Bronchial epithelial cell (primary cell): ENCODE measurements at regions not wholly inside any gene's neighbourhood (a gene's known extent, or its start where the extent isn't known, plus 50 kb on each side); places are given as distances from the start of the nearest gene placed in this dataset.
A peak's percentile ranks its signal among the peaks of the same experiment; 100 is the strongest.

ENCODE experiments used
- DNase-seq: peaks from one replicate; pipeline ENCODE4 v3.0.0-alpha.2; 2010; ENCODE audit warnings: low read depth
- FAIRE-seq: peaks from 2 replicates; lab custom pipeline; 2011; peaks lifted over from hg19 to GRCh38; lab: Jason Lieb, UNC
- H3K27me3 ChIP-seq: 2 replicates; pipeline ENCODE4 v1.5.1; 2011; ENCODE audit warnings: low read length; ENCODE audit not compliant: control insufficient read depth, insufficient read depth
- H3K36me3 ChIP-seq: 2 replicates; pipeline ENCODE4 v1.5.1; 2011; ENCODE audit warnings: low read length; ENCODE audit not compliant: control insufficient read depth, insufficient read depth
- H3K4me3 ChIP-seq: 2 replicates; pipeline ENCODE4 v1.5.1; 2011; ENCODE audit warnings: mild to moderate bottlenecking, low read depth, low read length, control low read depth
- TF ChIP-seq, protein P1 (sequence below): IDR thresholded peaks from 2 replicates; pipeline ENCODE4 v1.5.1; 2011; ENCODE audit warnings: mild to moderate bottlenecking, moderate library complexity, low read length, control low read depth, inconsistent platforms; ENCODE audit not compliant: insufficient read depth, severe bottlenecking

DNA sequence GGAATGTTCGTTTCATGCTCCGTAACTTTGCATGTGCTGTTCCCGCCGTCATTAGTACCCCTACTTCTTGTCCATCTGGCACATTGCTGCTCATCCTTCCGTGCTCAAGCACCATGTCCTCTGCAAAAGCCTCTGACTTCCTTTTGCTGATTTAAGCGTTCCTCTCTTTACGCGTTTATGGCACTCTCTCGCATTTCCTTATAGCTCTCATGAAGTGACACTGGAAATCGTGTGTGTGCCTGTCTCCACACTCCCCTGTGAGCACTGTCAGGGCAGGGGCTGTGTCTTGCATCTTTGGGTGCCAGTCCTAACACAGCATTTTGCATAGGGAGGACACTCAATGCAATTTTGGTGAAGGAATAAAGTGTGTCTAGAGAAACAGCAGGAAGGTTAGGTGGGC, 210.6 kb upstream of the FAT1 start:
- FAIRE-seq: no peak
- no peaks in the 10 kb centered on the region for H3K27me3 ChIP-seq
- no peaks in the 10 kb centered on the region for H3K36me3 ChIP-seq
- H3K4me3 ChIP-seq: no peak overlapping the region
- DNase-seq: no peak
- TF ChIP-seq, protein P1, sequence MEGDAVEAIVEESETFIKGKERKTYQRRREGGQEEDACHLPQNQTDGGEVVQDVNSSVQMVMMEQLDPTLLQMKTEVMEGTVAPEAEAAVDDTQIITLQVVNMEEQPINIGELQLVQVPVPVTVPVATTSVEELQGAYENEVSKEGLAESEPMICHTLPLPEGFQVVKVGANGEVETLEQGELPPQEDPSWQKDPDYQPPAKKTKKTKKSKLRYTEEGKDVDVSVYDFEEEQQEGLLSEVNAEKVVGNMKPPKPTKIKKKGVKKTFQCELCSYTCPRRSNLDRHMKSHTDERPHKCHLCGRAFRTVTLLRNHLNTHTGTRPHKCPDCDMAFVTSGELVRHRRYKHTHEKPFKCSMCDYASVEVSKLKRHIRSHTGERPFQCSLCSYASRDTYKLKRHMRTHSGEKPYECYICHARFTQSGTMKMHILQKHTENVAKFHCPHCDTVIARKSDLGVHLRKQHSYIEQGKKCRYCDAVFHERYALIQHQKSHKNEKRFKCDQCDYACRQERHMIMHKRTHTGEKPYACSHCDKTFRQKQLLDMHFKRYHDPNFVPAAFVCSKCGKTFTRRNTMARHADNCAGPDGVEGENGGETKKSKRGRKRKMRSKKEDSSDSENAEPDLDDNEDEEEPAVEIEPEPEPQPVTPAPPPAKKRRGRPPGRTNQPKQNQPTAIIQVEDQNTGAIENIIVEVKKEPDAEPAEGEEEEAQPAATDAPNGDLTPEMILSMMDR: no peak

DNA sequence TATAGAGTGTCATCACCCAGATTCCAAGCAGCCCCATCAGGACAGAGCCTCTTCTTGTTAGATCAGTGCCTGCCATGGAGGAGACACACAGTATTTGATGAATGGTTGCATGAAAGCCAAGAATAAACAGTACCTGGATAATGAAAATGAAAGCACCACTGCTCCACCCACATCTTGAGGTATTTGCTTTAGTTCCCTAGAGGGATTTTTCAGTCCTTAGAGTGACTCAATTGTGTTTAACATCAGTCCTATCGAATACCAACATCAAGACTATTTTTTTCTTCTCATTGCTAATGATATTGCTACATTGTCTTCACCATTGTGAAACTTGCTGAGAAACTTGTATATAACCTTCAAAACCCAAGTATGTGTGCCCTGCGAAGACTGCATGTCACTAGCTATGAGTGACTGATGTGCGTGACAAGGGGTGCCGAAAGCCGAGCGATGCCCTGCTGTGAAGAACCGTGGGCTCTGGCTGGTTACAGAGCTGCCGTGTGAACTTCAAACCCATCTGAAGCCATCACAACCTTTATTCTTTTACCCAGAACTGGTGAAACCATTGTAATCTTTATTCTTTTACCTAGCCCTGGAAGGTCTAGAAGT, 211.3 kb upstream of the FAT1 start:
- DNase-seq (peak; percentile 81), FAIRE-seq (no peak)
- no peak overlapping the region for H3K4me3 ChIP-seq
- H3K27me3 ChIP-seq: no peaks in the 10 kb centered on the region
- H3K36me3 ChIP-seq: no peaks in the 10 kb centered on the region
- TF ChIP-seq, protein P1: no peak

DNA sequence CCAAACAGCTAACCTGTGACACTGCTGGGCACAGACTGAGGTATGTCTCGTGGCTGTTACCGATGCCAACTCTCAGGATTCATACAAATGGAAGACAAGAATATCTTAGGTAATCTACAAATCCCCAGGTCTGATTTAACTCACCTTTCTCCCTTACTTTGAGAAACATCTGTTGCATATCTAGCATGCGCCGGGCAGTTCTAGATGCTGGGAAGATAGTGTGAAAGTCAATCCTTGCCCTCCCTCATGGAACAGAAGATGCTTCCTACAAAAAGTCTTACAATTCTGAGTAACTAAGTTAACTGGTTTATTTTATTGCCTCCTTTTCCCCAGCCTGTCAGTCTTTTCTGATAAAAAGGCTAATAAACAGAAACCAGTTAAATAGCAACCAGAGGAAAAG, 212.2 kb upstream of the FAT1 start:
- TF ChIP-seq, protein P1: no peak
- DNase-seq: no peak
- H3K4me3 ChIP-seq: no peak overlapping the region
- no peak for FAIRE-seq
- H3K36me3 ChIP-seq: no peaks in the 10 kb centered on the region
- H3K27me3 ChIP-seq: no peaks in the 10 kb centered on the region

DNA sequence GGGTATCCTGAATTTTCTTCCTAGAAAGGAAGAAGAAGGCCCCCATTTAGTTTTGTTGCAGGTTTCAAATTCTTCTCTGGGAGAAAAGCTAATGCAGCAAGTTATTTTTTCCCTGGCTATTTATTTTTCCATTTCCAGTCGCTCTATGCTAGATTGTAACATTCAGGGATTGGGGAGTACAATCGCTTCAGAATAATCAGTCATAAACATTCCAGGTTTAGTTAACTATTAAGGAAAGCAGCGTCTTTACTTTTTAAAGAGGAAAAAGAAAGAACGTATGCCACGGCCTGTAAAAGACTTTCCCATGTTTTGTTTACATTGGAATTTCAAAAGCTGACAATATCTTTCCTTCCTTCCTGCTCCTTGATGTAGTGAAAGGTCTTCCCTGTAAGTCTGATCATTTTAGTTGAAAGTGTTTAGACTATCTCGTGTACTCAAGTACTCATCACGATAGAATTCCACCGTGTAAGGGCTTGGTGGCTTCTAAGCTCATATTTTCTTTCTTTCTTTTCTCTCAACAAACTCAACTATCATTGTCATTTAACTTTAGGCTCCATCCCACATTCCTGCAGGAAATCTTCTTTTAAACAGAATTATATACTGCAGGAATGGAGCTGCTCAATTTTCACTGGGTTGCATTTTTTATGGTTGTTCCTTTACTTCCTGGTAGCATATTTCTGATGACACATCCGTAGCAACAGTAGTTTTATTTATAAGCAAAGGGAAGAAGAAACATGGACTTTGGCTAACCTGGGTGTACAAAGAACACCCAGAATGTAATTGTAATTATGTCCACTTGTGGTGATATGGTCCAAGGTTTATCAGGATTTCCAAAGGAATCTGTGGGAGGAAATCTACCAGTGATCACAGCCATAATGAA, 213.1 kb upstream of the FAT1 start:
- FAIRE-seq (no peak), DNase-seq (peak; percentile 92)
- H3K4me3 ChIP-seq: no peak overlapping the region

DNA sequence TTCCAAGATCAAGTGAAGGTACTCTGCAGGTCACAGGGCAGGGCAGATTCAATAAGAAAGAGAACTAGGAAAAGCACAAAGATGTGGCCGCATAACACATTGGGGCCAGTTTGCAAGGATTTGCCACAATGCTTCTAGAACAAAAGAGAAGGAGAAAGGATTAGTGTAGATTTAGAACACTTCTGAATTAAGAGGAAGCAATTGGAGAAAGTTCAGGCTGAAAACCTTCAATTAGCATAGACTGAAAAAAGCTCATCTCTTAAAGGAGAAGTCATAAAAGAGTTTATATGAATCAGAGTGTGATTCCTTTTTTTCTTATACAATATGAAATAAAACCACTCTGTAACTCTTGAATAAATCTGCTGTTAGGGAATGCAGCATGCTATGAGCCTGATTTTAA, 215.6 kb upstream of the FAT1 start:
- H3K4me3 ChIP-seq: no peak overlapping the region
- no peak for FAIRE-seq
- no peaks in the 10 kb centered on the region for H3K36me3 ChIP-seq
- TF ChIP-seq, protein P1: no peak
- no peaks in the 10 kb centered on the region for H3K27me3 ChIP-seq
- no peak for DNase-seq

More for the DNA sequence above, 213.1 kb upstream of the FAT1 start:
- H3K27me3 ChIP-seq: no peaks in the 10 kb centered on the region
- no peaks in the 10 kb centered on the region for H3K36me3 ChIP-seq
- TF ChIP-seq, protein P1: no peak

DNA sequence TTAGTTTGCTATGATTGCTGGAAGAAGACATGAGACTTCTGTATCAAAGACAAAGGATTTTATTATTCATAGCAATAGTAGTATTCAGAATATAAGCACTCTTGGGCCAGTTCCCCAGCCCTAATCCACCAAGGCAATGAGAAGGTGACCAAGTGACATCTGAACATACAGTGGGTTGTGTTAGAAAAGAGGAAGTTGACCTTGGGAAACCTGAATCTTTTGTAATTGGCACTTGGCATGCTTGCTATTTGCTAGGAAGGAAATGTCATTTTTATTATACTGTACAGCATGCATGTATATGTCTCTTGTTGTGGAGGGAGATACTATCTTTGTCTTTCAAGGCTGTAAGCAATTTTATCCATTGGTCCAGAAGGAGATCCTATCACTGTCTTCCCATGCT, 216.1 kb upstream of the FAT1 start:
- FAIRE-seq: no peak
- TF ChIP-seq, protein P1: no peak

More for the DNA sequence above, 216.1 kb upstream of the FAT1 start:
- Histone ChIP-seq H3K36me3 (no peaks in the 10 kb centered on the region), H3K27me3 (no peaks in the 10 kb centered on the region), H3K4me3 (no peak overlapping the region)
- DNase-seq: no peak
